RWPE2 (cell line): ENCODE measurements at regions not wholly inside any gene's neighbourhood (a gene's known extent, or its start where the extent isn't known, plus 50 kb on each side); places are given as distances from the start of the nearest gene placed in this dataset.

ENCODE experiments used
- ATAC-seq: fragments of 200-7000 bp; cut with Tn5 transposase; 3 replicates; pipeline ENCODE4 v1.9.1; 2021; ENCODE audit warnings: low read depth
- DNase-seq: peaks from one replicate; pipeline ENCODE4 v3.0.0-alpha.2; 2020; ENCODE audit warnings: low spot score
- H3K27ac ChIP-seq: fragments of 450-650 bp; 2 replicates; pipeline ENCODE4 v1.5.1; 2017; ENCODE audit warnings: mild to moderate bottlenecking; ENCODE audit not compliant: poor library complexity, severe bottlenecking
- H3K27me3 ChIP-seq: fragments of 250-450 bp; sonication (Bioruptor Pico); 2 replicates; pipeline ENCODE4 v1.5.1; 2021; ENCODE audit warnings: mild to moderate bottlenecking, moderate library complexity; ENCODE audit not compliant: insufficient read depth, poor library complexity, severe bottlenecking
- H3K36me3 ChIP-seq: fragments of 250-450 bp; sonication (Bioruptor Pico); 2 replicates; pipeline ENCODE4 v1.5.1; 2020; ENCODE audit warnings: low read depth, mild to moderate bottlenecking, moderate library complexity
- H3K4me1 ChIP-seq: fragments of 250-450 bp; sonication (Bioruptor Pico); 2 replicates; pipeline ENCODE4 v1.5.1; 2021; ENCODE audit warnings: mild to moderate bottlenecking, moderate library complexity; ENCODE audit not compliant: insufficient read depth, poor library complexity, severe bottlenecking
- H3K4me3 ChIP-seq: fragments of 250-450 bp; sonication (Bioruptor Pico); 2 replicates; pipeline ENCODE4 v1.5.1; 2021; ENCODE audit warnings: mild to moderate bottlenecking, moderate library complexity; ENCODE audit not compliant: severe bottlenecking
- H3K9me3 ChIP-seq: fragments of 250-450 bp; sonication (Bioruptor Pico); 2 replicates; pipeline ENCODE4 v1.5.1; 2021; ENCODE audit warnings: mild to moderate bottlenecking, moderate library complexity; ENCODE audit not compliant: severe bottlenecking
- CTCF ChIP-seq: fragments of 450-650 bp; IDR thresholded peaks from one replicate; pipeline ENCODE4 v1.5.1; 2017; ENCODE audit warnings: mild to moderate bottlenecking, moderate library complexity; ENCODE audit not compliant: poor library complexity, severe bottlenecking

- no peak overlapping the region for H3K4me3 ChIP-seq
- no peaks in the 10 kb centered on the region for H3K9me3 ChIP-seq
- DNase-seq: no peak
Measured at GRCh38 chr5:73375949-73376348, 72.6 kb downstream of the FOXD1 start.

GRCh38 chr5:73375191-73375545 lies 73.4 kb downstream of the FOXD1 start:
- TF ChIP-seq CTCF: no peak
- Histone ChIP-seq H3K4me3 (no peak overlapping the region), H3K4me1 (peaks cover 48% of the 10 kb centered on the region), H3K27ac (peak overlapping the region; percentile 99), H3K36me3 (no peaks in the 10 kb centered on the region), H3K9me3 (no peaks in the 10 kb centered on the region), H3K27me3 (no peaks in the 10 kb centered on the region)
- DNase-seq (no peak), ATAC-seq (no peak)

More at GRCh38 chr5:73375949-73376348, 72.6 kb downstream of the FOXD1 start:
- H3K4me1 ChIP-seq: peaks cover 42% of the 10 kb centered on the region
- TF ChIP-seq CTCF: no peak
- no peaks in the 10 kb centered on the region for H3K27me3 ChIP-seq
- ATAC-seq: no peak
- no peaks in the 10 kb centered on the region for H3K36me3 ChIP-seq
- H3K27ac ChIP-seq: peak overlapping the region; percentile 12

- Histone ChIP-seq H3K4me1 (peaks cover 53% of the 10 kb centered on the region), H3K27ac (peak overlapping the region; percentile 99), H3K9me3 (no peaks in the 10 kb centered on the region), H3K27me3 (no peaks in the 10 kb centered on the region), H3K4me3 (no peak overlapping the region), H3K36me3 (no peaks in the 10 kb centered on the region)
- no peak for TF ChIP-seq CTCF
- ATAC-seq: peak; percentile 22; the same call in 2 of the 3 replicates
- DNase-seq: no peak
Measured at GRCh38 chr5:73374520-73375190, 73.9 kb downstream of the FOXD1 start.

GRCh38 chr5:73373814-73374510 lies 74.6 kb downstream of the FOXD1 start:
- no peak for TF ChIP-seq CTCF

More at GRCh38 chr5:73373814-73374510, 74.6 kb downstream of the FOXD1 start:
- Histone ChIP-seq H3K9me3 (no peaks in the 10 kb centered on the region), H3K4me3 (no peak overlapping the region), H3K27ac (peak overlapping the region; percentile 99), H3K4me1 (peaks cover 55% of the 10 kb centered on the region), H3K27me3 (no peaks in the 10 kb centered on the region), H3K36me3 (no peaks in the 10 kb centered on the region)
- ATAC-seq: no peak
- DNase-seq: no peak
